Esophagus squamous epithelium (tissue), 4 donors: ENCODE measurements at regions not wholly inside any gene's neighbourhood (a gene's known extent, or its start where the extent isn't known, plus 50 kb on each side); places are given as distances from the start of the nearest gene placed in this dataset.

Experiments used
- CTCF ChIP-seq, 6 experiments: fragments of 450-650 bp in 4 of 6; fragments of 200-600 bp in 2 of 6; sonication (generic) in 2 of 6; IDR thresholded peaks; one replicate each; pipeline ENCODE4 v1.5.1; 2016 to 2019; ENCODE audit warnings: antibody characterized with exemption in 6 of 6, mild to moderate bottlenecking in 4 of 6, moderate library complexity in 4 of 6
- POLR2A ChIP-seq, 4 donors: fragments of 450-650 bp; IDR thresholded peaks; one replicate each; pipeline ENCODE4 v1.6.1; 2017; ENCODE audit warnings: antibody characterized with exemption in 4 of 4, mild to moderate bottlenecking in 4 of 4, moderate library complexity in 3 of 4

DNA sequence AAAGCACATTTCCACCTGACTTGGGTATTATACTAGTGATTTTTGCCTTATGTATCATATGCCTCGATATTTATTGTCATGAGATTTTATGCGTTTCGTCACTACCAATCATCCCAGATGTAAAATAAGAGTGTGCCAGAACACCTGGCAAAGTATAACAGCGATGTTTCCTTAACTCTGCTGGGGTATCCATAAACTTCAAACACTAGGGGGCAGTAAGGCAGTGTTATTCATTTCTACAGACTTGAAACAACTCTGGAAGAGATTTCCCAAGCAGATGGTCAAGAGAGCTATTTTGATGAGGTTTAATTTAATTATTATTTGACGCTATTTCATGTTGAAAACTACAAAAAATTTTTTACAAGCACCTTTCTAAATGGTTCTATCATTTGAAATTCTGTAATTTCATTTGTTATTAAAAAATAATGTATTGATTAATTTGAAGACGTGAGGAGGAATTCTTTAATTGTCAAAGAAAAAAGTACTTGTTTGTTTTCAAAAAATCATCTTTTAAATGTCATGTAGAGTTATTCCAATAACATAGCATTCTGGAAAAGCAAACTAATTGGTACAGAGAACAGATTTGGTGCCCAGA lies 388.5 kb upstream of the CTNND2 start:
- no peak for TF ChIP-seq POLR2A (IDR thresholded peaks at IDR 0.05)
- peak in 1 of 6 experiments; percentile 40 for TF ChIP-seq CTCF (IDR thresholded peaks at IDR 0.05)
